Body of pancreas (tissue), 4 donors: ENCODE measurements at regions not wholly inside any gene's neighbourhood (a gene's known extent, or its start where the extent isn't known, plus 50 kb on each side); places are given as distances from the start of the nearest gene placed in this dataset.

Source experiments
- ATAC-seq: fragments of 150-250 bp; one replicate; pipeline ENCODE4 v1.9.1; 2016
- DNase-seq, 4 donors: peaks; one replicate each; pipeline ENCODE4 v3.0.0-alpha.2; 2019
- H3K27ac ChIP-seq, 4 donors: fragments of 200-600 bp; sonication (generic); 1 replicate in 3 of 4; 2 replicates in 1 of 4; pipeline versions ENCODE4 v1.5.1 to v1.6.1; 2016 to 2019; ENCODE audit warnings: mild to moderate bottlenecking in 1 of 4, mixed read lengths in 1 of 4, moderate library complexity in 1 of 4
- H3K27me3 ChIP-seq, 2 donors: fragments of 200-600 bp; sonication (generic); one replicate each; pipeline ENCODE4 v1.6.0; 2016; ENCODE audit warnings: mild to moderate bottlenecking in 1 of 2
- H3K36me3 ChIP-seq, 2 donors: fragments of 200-600 bp; sonication (generic); replicated peaks in 1 of 2; 2 replicates each; pipeline ENCODE4 v1.5.1; 2016; ENCODE audit warnings: low read depth in 2 of 2; ENCODE audit not compliant: insufficient read depth in 1 of 2
- H3K4me1 ChIP-seq: fragments of 200-600 bp; sonication (generic); one replicate; pipeline ENCODE4 v1.6.0; 2016
- H3K4me3 ChIP-seq, 2 donors: fragments of 200-600 bp; sonication (generic); 1 replicate in 1 of 2; 2 replicates in 1 of 2; pipeline ENCODE4 v1.5.1; 2016 to 2019
- H3K9me3 ChIP-seq, 3 donors: fragments of 200-600 bp; sonication (generic); 1 replicate in 2 of 3; 2 replicates in 1 of 3; pipeline ENCODE4 v1.5.1; 2016
- POLR2A ChIP-seq, 3 donors: fragments of 450-650 bp; IDR thresholded peaks; one replicate each; pipeline ENCODE4 v1.6.1; 2016; ENCODE audit warnings: antibody characterized with exemption in 3 of 3, mild to moderate bottlenecking in 2 of 3
- WGBS, 2 donors: methylation state at CpG; one replicate each; pipeline ENCODE4 v1.1.5; 2017; 5-methylcytosine and 5-hydroxymethylcytosine counted together
- intact Hi-C: fragments of 100-400 bp; cut with DNase I; formaldehyde crosslinking; loops from one replicate; pipeline ENCODE4 v1.15.1; 2023
- TF ChIP-seq, protein P1 (sequence below), 7 experiments: fragments of 450-650 bp in 4 of 7; fragments of 200-600 bp in 3 of 7; sonication (generic) in 3 of 7; IDR thresholded peaks; one replicate each; pipeline ENCODE4 v1.5.1; 2016 to 2019; ENCODE audit warnings: antibody characterized with exemption in 7 of 7

GRCh38 chr5:107012371-107012770 lies 658.4 kb downstream of the EFNA5 start:
- H3K4me3 ChIP-seq = no peak overlapping the region
- H3K36me3 ChIP-seq = no peaks in the 10 kb centered on the region
- TF ChIP-seq POLR2A (IDR thresholded peaks at IDR 0.05) = no peak
- TF ChIP-seq, protein P1, sequence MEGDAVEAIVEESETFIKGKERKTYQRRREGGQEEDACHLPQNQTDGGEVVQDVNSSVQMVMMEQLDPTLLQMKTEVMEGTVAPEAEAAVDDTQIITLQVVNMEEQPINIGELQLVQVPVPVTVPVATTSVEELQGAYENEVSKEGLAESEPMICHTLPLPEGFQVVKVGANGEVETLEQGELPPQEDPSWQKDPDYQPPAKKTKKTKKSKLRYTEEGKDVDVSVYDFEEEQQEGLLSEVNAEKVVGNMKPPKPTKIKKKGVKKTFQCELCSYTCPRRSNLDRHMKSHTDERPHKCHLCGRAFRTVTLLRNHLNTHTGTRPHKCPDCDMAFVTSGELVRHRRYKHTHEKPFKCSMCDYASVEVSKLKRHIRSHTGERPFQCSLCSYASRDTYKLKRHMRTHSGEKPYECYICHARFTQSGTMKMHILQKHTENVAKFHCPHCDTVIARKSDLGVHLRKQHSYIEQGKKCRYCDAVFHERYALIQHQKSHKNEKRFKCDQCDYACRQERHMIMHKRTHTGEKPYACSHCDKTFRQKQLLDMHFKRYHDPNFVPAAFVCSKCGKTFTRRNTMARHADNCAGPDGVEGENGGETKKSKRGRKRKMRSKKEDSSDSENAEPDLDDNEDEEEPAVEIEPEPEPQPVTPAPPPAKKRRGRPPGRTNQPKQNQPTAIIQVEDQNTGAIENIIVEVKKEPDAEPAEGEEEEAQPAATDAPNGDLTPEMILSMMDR (IDR thresholded peaks at IDR 0.05) = no peak
- DNase-seq = no peak
- no peak for ATAC-seq
- intact Hi-C loops = no loop called here
- no peaks in the 10 kb centered on the region for H3K4me1 ChIP-seq
- no peaks in the 10 kb centered on the region for H3K27me3 ChIP-seq
- 88 to 89% methylated on average over 10 of the region's 10 CpGs for WGBS, 2 donors
- no peaks in the 10 kb centered on the region for H3K9me3 ChIP-seq
- H3K27ac ChIP-seq = no peak overlapping the region

- Histone ChIP-seq H3K27ac (no peak overlapping the region), H3K36me3 (no peaks in the 10 kb centered on the region), H3K4me1 (no peaks in the 10 kb centered on the region), H3K27me3 (no peaks in the 10 kb centered on the region), H3K4me3 (no peak overlapping the region), H3K9me3 (no peaks in the 10 kb centered on the region)
- TF ChIP-seq POLR2A (IDR thresholded peaks at IDR 0.05) = no peak
- TF ChIP-seq, protein P1 (IDR thresholded peaks at IDR 0.05) = no peak
- WGBS, 2 donors = 84 to 89% methylated on average over 7 of the region's 7 CpGs
- ATAC-seq (no peak), DNase-seq (no peak)
- intact Hi-C loops = no loop called here
These were observed 659.1 kb downstream of the EFNA5 start for GRCh38 chr5:107011605-107012004.

- no peak for TF ChIP-seq POLR2A (IDR thresholded peaks at IDR 0.05)
- TF ChIP-seq, protein P1 (IDR thresholded peaks at IDR 0.05) = no peak
- DNase-seq = no peak
- WGBS, 2 donors = 90 to 95% methylated on average over 6 of the region's 6 CpGs
- Histone ChIP-seq H3K9me3 (no peaks in the 10 kb centered on the region), H3K27ac (no peak overlapping the region), H3K36me3 (no peaks in the 10 kb centered on the region), H3K4me3 (no peak overlapping the region), H3K27me3 (no peaks in the 10 kb centered on the region), H3K4me1 (no peaks in the 10 kb centered on the region)
- intact Hi-C loops = no loop called here
- ATAC-seq = no peak
These were observed 660.7 kb downstream of the EFNA5 start for GRCh38 chr5:107010060-107010459.

- intact Hi-C loops = no loop called here
- no peaks in the 10 kb centered on the region for H3K9me3 ChIP-seq
- TF ChIP-seq, protein P1 (IDR thresholded peaks at IDR 0.05) = no peak
- TF ChIP-seq POLR2A (IDR thresholded peaks at IDR 0.05) = no peak
- no peaks in the 10 kb centered on the region for H3K4me1 ChIP-seq
- 0 to 29% methylated on average over 1 of the region's 1 CpG for WGBS, 2 donors
- ATAC-seq = no peak
- H3K27me3 ChIP-seq = no peaks in the 10 kb centered on the region
- DNase-seq = no peak
- H3K4me3 ChIP-seq = no peak overlapping the region
- H3K36me3 ChIP-seq = no peaks in the 10 kb centered on the region
- H3K27ac ChIP-seq = no peak overlapping the region
These were observed 665.1 kb downstream of the EFNA5 start for GRCh38 chr5:107005653-107006052.

GRCh38 chr5:107005161-107005560 lies 665.6 kb downstream of the EFNA5 start:
- Histone ChIP-seq H3K27ac (no peak overlapping the region), H3K4me1 (no peaks in the 10 kb centered on the region), H3K36me3 (no peaks in the 10 kb centered on the region), H3K27me3 (no peaks in the 10 kb centered on the region), H3K4me3 (no peak overlapping the region), H3K9me3 (no peaks in the 10 kb centered on the region)
- TF ChIP-seq, protein P1 (IDR thresholded peaks at IDR 0.05) = no peak
- TF ChIP-seq POLR2A (IDR thresholded peaks at IDR 0.05) = no peak
- intact Hi-C loops = no loop called here
- ATAC-seq (no peak), DNase-seq (no peak)
- WGBS, 2 donors = 81 to 85% methylated on average over 4 of the region's 4 CpGs
